ENCODE measurements at regions not wholly inside any gene's neighbourhood (a gene's known extent, or its start where the extent isn't known, plus 50 kb on each side); places are given as distances from the start of the nearest gene placed in this dataset.

GRCh38 chr5:146952168-146952567, 73.6 kb upstream of the PPP2R2B start:
- dilution Hi-C loops (cut with MboI; ENCODE audit: extremely low pct_ligation_motif_present, low sequenced_read_pairs): loop anchor here (25.0 kb wide), 2 partner anchors 290 to 415 kb away; no protein-coding TSS in a partner anchor
- DNase-seq (ENCODE audit: low read depth, low spot score): no peak
- TF ChIP-seq CTCF (optimal IDR thresholded peaks at IDR 0.05 in 1 of 3, IDR thresholded peaks at IDR 0.05 in 1 of 3, conservative IDR thresholded peaks at IDR 0.05 in 1 of 3; ENCODE audit: extremely low read depth in 1 of 3, insufficient read depth in 2 of 3, low read length in 3 of 3) (no peak), EZH2 (IDR thresholded peaks at IDR 0.05; ENCODE audit: low read length) (no peak)
- Histone ChIP-seq H3K4me1 (ENCODE audit: control insufficient read depth, extremely low read depth, insufficient read depth, low read length) (no peaks in the 10 kb centered on the region), H3K4me2 (ENCODE audit: control insufficient read depth, extremely low read depth, insufficient read depth, low read depth, low read length) (no peak overlapping the region), H3K36me3 (ENCODE audit: control insufficient read depth in 2 of 2, extremely low read depth in 1 of 2, insufficient read depth in 2 of 2, low read length in 2 of 2) (no peaks in the 10 kb centered on the region), H3K9me3 (ENCODE audit: control insufficient read depth, low read depth, low read length) (no peaks in the 10 kb centered on the region), H3K27me3 (ENCODE audit: control insufficient read depth, extremely low read depth, insufficient read depth, low read length) (no peaks in the 10 kb centered on the region), H3K27ac (ENCODE audit: control insufficient read depth, insufficient read depth, low read length) (no peak overlapping the region), H2AFZ (ENCODE audit: control insufficient read depth, low read length) (no peak overlapping the region), H3K9ac (ENCODE audit: control insufficient read depth, extremely low read depth, insufficient read depth, low read length) (no peak overlapping the region), H4K20me1 (ENCODE audit: control insufficient read depth, extremely low read depth, insufficient read depth, low read length) (no peaks in the 10 kb centered on the region), H3K79me2 (ENCODE audit: control insufficient read depth, insufficient read depth, low read length) (no peaks in the 10 kb centered on the region), H3K9me1 (ENCODE audit: control insufficient read depth, extremely low read depth, insufficient read depth, low read length) (no peaks in the 10 kb centered on the region), H3K4me3 (ENCODE audit: control insufficient read depth in 2 of 3, extremely low read depth in 1 of 3, insufficient read depth in 2 of 3, low read depth in 1 of 3, low read length in 3 of 3) (no peak overlapping the region)
- FAIRE-seq: no peak

GRCh38 chr5:146956217-146956616, 77.7 kb upstream of the PPP2R2B start:
- no peak for TF ChIP-seq CTCF (optimal IDR thresholded peaks at IDR 0.05 in 1 of 3, IDR thresholded peaks at IDR 0.05 in 1 of 3, conservative IDR thresholded peaks at IDR 0.05 in 1 of 3; ENCODE audit: extremely low read depth in 1 of 3, insufficient read depth in 2 of 3, low read length in 3 of 3)
- no peaks in the 10 kb centered on the region for H3K79me2 ChIP-seq (ENCODE audit: control insufficient read depth, insufficient read depth, low read length)
- H3K9me1 ChIP-seq (ENCODE audit: control insufficient read depth, extremely low read depth, insufficient read depth, low read length): no peaks in the 10 kb centered on the region
- no peak overlapping the region for H3K9ac ChIP-seq (ENCODE audit: control insufficient read depth, extremely low read depth, insufficient read depth, low read length)
- FAIRE-seq (no peak), DNase-seq (ENCODE audit: low read depth, low spot score) (no peak)
- no peaks in the 10 kb centered on the region for H4K20me1 ChIP-seq (ENCODE audit: control insufficient read depth, extremely low read depth, insufficient read depth, low read length)
- H3K36me3 ChIP-seq (ENCODE audit: control insufficient read depth in 2 of 2, extremely low read depth in 1 of 2, insufficient read depth in 2 of 2, low read length in 2 of 2): no peaks in the 10 kb centered on the region
- H3K4me1 ChIP-seq (ENCODE audit: control insufficient read depth, extremely low read depth, insufficient read depth, low read length): no peaks in the 10 kb centered on the region
- dilution Hi-C loops (cut with MboI; ENCODE audit: extremely low pct_ligation_motif_present, low sequenced_read_pairs): loop anchor here (25.0 kb wide), 2 partner anchors 294 to 419 kb away; no protein-coding TSS in a partner anchor
- no peaks in the 10 kb centered on the region for H3K27me3 ChIP-seq (ENCODE audit: control insufficient read depth, extremely low read depth, insufficient read depth, low read length)
- H3K4me2 ChIP-seq (ENCODE audit: control insufficient read depth, extremely low read depth, insufficient read depth, low read depth, low read length): no peak overlapping the region
- H3K9me3 ChIP-seq (ENCODE audit: control insufficient read depth, low read depth, low read length): no peaks in the 10 kb centered on the region
- H3K4me3 ChIP-seq (ENCODE audit: control insufficient read depth in 2 of 3, extremely low read depth in 1 of 3, insufficient read depth in 2 of 3, low read depth in 1 of 3, low read length in 3 of 3): no peak overlapping the region
- no peak overlapping the region for H3K27ac ChIP-seq (ENCODE audit: control insufficient read depth, insufficient read depth, low read length)
- no peak overlapping the region for H2AFZ ChIP-seq (ENCODE audit: control insufficient read depth, low read length)
